H1 (cell line): ENCODE measurements at regions not wholly inside any gene's neighbourhood (a gene's known extent, or its start where the extent isn't known, plus 50 kb on each side); places are given as distances from the start of the nearest gene placed in this dataset.

Source experiments
- CTCF ChIA-PET: fragments of 300-600 bp; sonication (Branson Sonifier 250); formaldehyde crosslinking; loops from one replicate; lab custom pipeline; 2021; ENCODE audit not compliant: partially characterized antibody; lab: Charles Lee
- POLR2A ChIA-PET: fragments of 300-600 bp; sonication (Branson Sonifier 250); formaldehyde crosslinking; loops from one replicate; lab custom pipeline; 2021; ENCODE audit warnings: inconsistent platforms; ENCODE audit not compliant: partially characterized antibody; lab: Charles Lee
- DNase-seq, 2 experiments: peaks; one replicate each; pipeline versions ENCODE4 v3.0.0 to v3.0.0-alpha.2; 2010 to 2022; ENCODE audit warnings: low spot score in 2 of 2, low read depth in 1 of 2, mixed read lengths in 1 of 2
- FAIRE-seq: peaks from 2 replicates; lab custom pipeline; 2011; peaks lifted over from hg19 to GRCh38; lab: Jason Lieb, UNC
- H2AFZ ChIP-seq: 2 replicates; pipeline ENCODE4 v1.8.1; 2012; ENCODE audit warnings: low read length, inconsistent platforms
- H2AK5ac ChIP-seq: 2 replicates; pipeline ENCODE4 v1.6.1; 2013; ENCODE audit warnings: low read depth, low read length
- H2BK120ac ChIP-seq: replicated peaks from 2 replicates; pipeline ENCODE3; 2013; ENCODE audit warnings: low read depth, low read length, inconsistent platforms
- H2BK12ac ChIP-seq: 2 replicates; pipeline ENCODE4 v1.6.1; 2013; ENCODE audit warnings: low read depth, low read length
- H2BK15ac ChIP-seq: 2 replicates; pipeline ENCODE4 v1.6.1; 2013; ENCODE audit warnings: low read length
- H2BK20ac ChIP-seq: 2 replicates; pipeline ENCODE4 v1.6.1; 2013; ENCODE audit warnings: low read length
- H2BK5ac ChIP-seq: 2 replicates; pipeline ENCODE4 v1.6.1; 2013; ENCODE audit warnings: low read depth, low read length
- H3K14ac ChIP-seq: 2 replicates; pipeline ENCODE4 v1.6.1; 2013; ENCODE audit warnings: inconsistent platforms; ENCODE audit not compliant: insufficient read length
- H3K18ac ChIP-seq: 2 replicates; pipeline ENCODE4 v1.6.1; 2013; ENCODE audit warnings: low read length; ENCODE audit errors: extremely low read depth
- H3K23ac ChIP-seq: 2 replicates; pipeline ENCODE4 v1.6.1; 2013; ENCODE audit warnings: inconsistent platforms; ENCODE audit not compliant: insufficient read length
- H3K23me2 ChIP-seq: 2 replicates; pipeline ENCODE4 v1.6.1; 2013; ENCODE audit warnings: low read depth, low read length
- H3K27ac ChIP-seq: 2 replicates; pipeline ENCODE4 v1.6.1; 2011; ENCODE audit warnings: low read depth, low read length, inconsistent platforms
- H3K27me3 ChIP-seq, 4 experiments: replicated peaks in 1 of 4; 1 replicate in 1 of 4; 2 replicates in 3 of 4; pipeline versions ENCODE4 v1.6.1 to v1.8.1; 2011 to 2013; ENCODE audit warnings: low read length in 3 of 4, mild to moderate bottlenecking in 3 of 4, inconsistent platforms in 2 of 4, mixed read lengths in 2 of 4, moderate library complexity in 1 of 4; ENCODE audit not compliant: control insufficient read depth in 3 of 4, insufficient read depth in 3 of 4; ENCODE audit errors: extremely low read depth in 1 of 4
- H3K36me3 ChIP-seq, 4 experiments: 2 replicates each; pipeline versions ENCODE4 v1.6.1 to v1.8.1; 2011 to 2013; ENCODE audit warnings: mild to moderate bottlenecking in 4 of 4, low read length in 3 of 4, moderate library complexity in 2 of 4, control low read depth in 1 of 4, inconsistent platforms in 1 of 4; ENCODE audit not compliant: insufficient read depth in 4 of 4, control insufficient read depth in 2 of 4
- H3K4ac ChIP-seq: replicated peaks from 2 replicates; pipeline ENCODE3; 2013; ENCODE audit warnings: low read length, low read depth, mixed read lengths, inconsistent platforms; ENCODE audit not compliant: insufficient read length
- H3K4me1 ChIP-seq, 4 experiments: replicated peaks in 1 of 4; 1 replicate in 1 of 4; 2 replicates in 3 of 4; pipeline versions ENCODE4 v1.6.1 to v1.8.1; 2011 to 2013; ENCODE audit warnings: low read length in 3 of 4, inconsistent platforms in 2 of 4, mixed read lengths in 1 of 4; ENCODE audit not compliant: insufficient read depth in 4 of 4, control insufficient read depth in 3 of 4
- H3K4me2 ChIP-seq, 2 experiments: 2 replicates each; pipeline versions ENCODE4 v1.6.1 to v1.8.1; 2011 to 2013; ENCODE audit warnings: low read depth in 2 of 2, low read length in 2 of 2, control low read depth in 1 of 2, inconsistent platforms in 1 of 2, mild to moderate bottlenecking in 1 of 2; ENCODE audit not compliant: insufficient read depth in 1 of 2
- H3K4me3 ChIP-seq, 4 experiments: fragments of 200-600, 300-600 bp in 1 of 4; sonication (generic), shearing (Covaris generic), sonication (Bioruptor Twin) in 1 of 4; 2 replicates each; pipeline versions ENCODE4 v1.5.1 to v1.8.1; 2011 to 2016; ENCODE audit warnings: low read length in 4 of 4, low read depth in 3 of 4, control low read depth in 2 of 4, inconsistent platforms in 2 of 4, mild to moderate bottlenecking in 2 of 4, mixed read lengths in 1 of 4, moderate library complexity in 1 of 4; ENCODE audit not compliant: insufficient read depth in 2 of 4; ENCODE audit errors: extremely low read depth in 1 of 4
- H3K56ac ChIP-seq: replicated peaks from 2 replicates; pipeline ENCODE3; 2013; ENCODE audit warnings: low read depth, mild to moderate bottlenecking, mixed read lengths, low read length, inconsistent platforms; ENCODE audit not compliant: insufficient read length
- H3K79me1 ChIP-seq: 2 replicates; pipeline ENCODE4 v1.6.1; 2013; ENCODE audit warnings: low read depth, low read length, control low read depth
- H3K79me2 ChIP-seq, 2 experiments: 2 replicates each; pipeline versions ENCODE4 v1.6.1 to v1.8.1; 2012 to 2013; ENCODE audit warnings: low read length in 2 of 2, mild to moderate bottlenecking in 2 of 2, inconsistent platforms in 1 of 2; ENCODE audit not compliant: insufficient read depth in 2 of 2, control insufficient read depth in 1 of 2
- H3K9ac ChIP-seq, 4 experiments: replicated peaks in 1 of 4; 1 replicate in 1 of 4; 2 replicates in 3 of 4; pipeline versions ENCODE4 v1.6.1 to v1.8.1; 2011 to 2013; ENCODE audit warnings: low read depth in 3 of 4, low read length in 3 of 4, control low read depth in 2 of 4, mild to moderate bottlenecking in 2 of 4, moderate library complexity in 2 of 4, inconsistent platforms in 1 of 4; ENCODE audit errors: extremely low read depth in 1 of 4
- H3K9me3 ChIP-seq, 2 experiments: 2 replicates each; pipeline versions ENCODE4 v1.6.1 to v1.8.1; 2012 to 2013; ENCODE audit warnings: mild to moderate bottlenecking in 2 of 2, moderate library complexity in 2 of 2, control low read depth in 1 of 2, inconsistent platforms in 1 of 2, low read depth in 1 of 2, low read length in 1 of 2, mixed read lengths in 1 of 2; ENCODE audit not compliant: insufficient read depth in 2 of 2
- H4K20me1 ChIP-seq, 2 experiments: replicated peaks in 1 of 2; 2 replicates each; pipeline versions ENCODE3 to v1.8.1; 2011 to 2013; ENCODE audit warnings: inconsistent platforms in 2 of 2, low read length in 2 of 2, mild to moderate bottlenecking in 1 of 2; ENCODE audit not compliant: insufficient read depth in 2 of 2, control insufficient read depth in 1 of 2
- H4K5ac ChIP-seq: 2 replicates; pipeline ENCODE4 v1.6.1; 2013; ENCODE audit warnings: low read length, low read depth, mixed read lengths, inconsistent platforms; ENCODE audit not compliant: insufficient read length
- H4K8ac ChIP-seq: 2 replicates; pipeline ENCODE4 v1.8.0; 2013; ENCODE audit warnings: mild to moderate bottlenecking, moderate library complexity, low read length, inconsistent platforms; ENCODE audit not compliant: insufficient read depth; ENCODE audit errors: extremely low read depth
- H4K91ac ChIP-seq: replicated peaks from 2 replicates; pipeline ENCODE3; 2013; ENCODE audit warnings: low read length, mixed read lengths, inconsistent platforms; ENCODE audit not compliant: insufficient read length
- BCL11A ChIP-seq, 2 experiments: IDR thresholded peaks; one replicate each; pipeline ENCODE4 v1.6.1; 2011; ENCODE audit warnings: low read depth in 2 of 2, low read length in 2 of 2, mild to moderate bottlenecking in 2 of 2
- CEBPB ChIP-seq: IDR thresholded peaks from 2 replicates; pipeline ENCODE4 v1.6.1; 2012; ENCODE audit warnings: low read depth, low read length
- CHD1 ChIP-seq: IDR thresholded peaks from 2 replicates; pipeline ENCODE4 v1.6.1; 2012; ENCODE audit warnings: low read depth, low read length, improper control_type of control experiment
- JUN ChIP-seq: IDR thresholded peaks from 2 replicates; pipeline ENCODE4 v1.6.1; 2011; ENCODE audit warnings: low read depth, mild to moderate bottlenecking, improper control_type of control experiment, low read length
- JUND ChIP-seq: IDR thresholded peaks from 2 replicates; pipeline ENCODE4 v1.6.1; 2011; ENCODE audit warnings: mild to moderate bottlenecking, improper control_type of control experiment, low read length
- KDM1A ChIP-seq: fragments of 200-600, 300-600 bp; sonication (generic); IDR thresholded peaks from 2 replicates; pipeline ENCODE4 v1.7.1; 2016; ENCODE audit warnings: mild to moderate bottlenecking, low read length, borderline replicate concordance
- POLR2A ChIP-seq, 2 experiments: IDR thresholded peaks; 1 replicate in 1 of 2; 2 replicates in 1 of 2; pipeline ENCODE4 v1.6.1; 2011; ENCODE audit warnings: low read depth in 2 of 2, low read length in 2 of 2, mild to moderate bottlenecking in 2 of 2; ENCODE audit errors: control extremely low read depth in 1 of 2
- RBBP5 ChIP-seq: IDR thresholded peaks from 2 replicates; pipeline ENCODE4 v1.7.1; 2012; ENCODE audit warnings: low read depth, mild to moderate bottlenecking, inconsistent platforms, low read length, moderate library complexity, borderline replicate concordance
- SAP30 ChIP-seq: fragments of 300-600 bp; sonication (generic); IDR thresholded peaks from 2 replicates; pipeline ENCODE4 v1.7.1; 2012; ENCODE audit warnings: low read length, moderate library complexity, mild to moderate bottlenecking, inconsistent platforms; ENCODE audit not compliant: insufficient read depth, insufficient replicate concordance
- SRF ChIP-seq: IDR thresholded peaks from 2 replicates; pipeline ENCODE4 v1.6.1; 2011; ENCODE audit warnings: mild to moderate bottlenecking, low read depth, low read length, moderate library complexity
- ZNF274 ChIP-seq: IDR thresholded peaks from 2 replicates; pipeline ENCODE4 v1.7.0; 2012; ENCODE audit warnings: low read length, borderline replicate concordance; ENCODE audit errors: extremely low read depth
- WGBS, 2 experiments: shearing (Covaris generic) in 1 of 2; methylation state at CpG; one replicate each; pipeline versions ENCODE4 v1.1.6 to v1.1.7; 2013 to 2015; ENCODE audit warnings: low lambda C conversion rate in 2 of 2, mixed read lengths in 2 of 2, inconsistent platforms in 1 of 2, low coverage in 1 of 2, missing lambda C conversion rate in 1 of 2; ENCODE audit not compliant: insufficient replicate concordance in 2 of 2, insufficient coverage in 1 of 2, insufficient read length in 1 of 2; ENCODE audit errors: extremely low coverage in 1 of 2, missing lambda C conversion rate in 1 of 2; 5-methylcytosine and 5-hydroxymethylcytosine counted together
- TF ChIP-seq, protein P1 (sequence below): IDR thresholded peaks from 2 replicates; pipeline ENCODE4 v1.6.1; 2012; ENCODE audit warnings: low read length, inconsistent platforms

DNA sequence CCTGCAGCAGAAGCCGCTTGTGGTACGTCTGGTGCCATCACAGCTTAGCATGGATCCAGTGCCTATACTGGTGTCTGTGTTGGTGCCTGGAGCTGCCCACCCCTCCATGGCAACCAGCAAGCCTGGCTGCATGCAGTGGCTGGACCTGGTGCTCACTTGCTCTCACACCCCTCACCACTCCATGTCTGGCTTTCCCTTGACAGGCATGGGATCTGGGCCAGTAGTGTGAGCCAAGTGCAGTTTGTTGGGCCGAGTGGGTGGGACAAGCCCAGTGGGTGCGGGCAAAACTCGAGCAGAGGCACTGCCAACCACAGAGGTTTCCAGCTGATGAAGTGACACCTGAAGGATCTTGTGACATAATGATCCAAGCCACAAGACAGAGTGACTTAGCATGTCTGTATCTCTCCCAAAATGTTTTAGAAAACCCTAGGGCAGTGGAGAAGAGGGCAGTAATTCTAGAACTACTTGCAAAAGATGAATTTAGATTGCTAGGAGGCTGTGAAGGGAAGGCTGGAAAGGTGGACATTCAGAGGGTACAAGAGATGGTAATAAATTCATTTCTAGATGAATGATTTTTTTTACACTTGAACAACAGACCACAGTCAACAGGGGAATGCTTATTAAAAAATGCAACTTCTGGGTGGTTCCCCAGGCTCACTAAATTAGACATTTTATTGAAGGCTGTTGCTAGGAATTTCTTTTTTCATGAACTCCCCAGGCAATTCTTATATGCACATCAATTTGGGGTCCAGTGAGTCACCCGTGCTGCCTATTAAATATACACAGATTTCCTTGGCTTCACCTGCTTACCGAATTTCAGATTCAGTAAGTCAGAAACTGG is 660.3 kb downstream of the TLR4 start:
- no peak overlapping the region for H3K14ac ChIP-seq
- 0 out of 2 replicates have a peak overlapping the region, but pooled peaks have one; percentile 29 for H2AFZ ChIP-seq
- H3K79me2 ChIP-seq: no peaks in the 10 kb centered on the region
- no peaks in the 10 kb centered on the region for H3K9me3 ChIP-seq
- no peak overlapping the region for H4K91ac ChIP-seq
- H3K23ac ChIP-seq: no peak overlapping the region
- peaks cover 0 to 2% (median 0%) of the 10 kb centered on the region in 4 experiments; a peak in 1 of 7 replicates for H3K4me1 ChIP-seq
- FAIRE-seq: no peak
- no peaks in the 10 kb centered on the region for H3K36me3 ChIP-seq
- no peak overlapping the region for H2BK15ac ChIP-seq
- H2BK12ac ChIP-seq: no peak overlapping the region
- no peak overlapping the region for H3K27ac ChIP-seq
- H3K4me2 ChIP-seq: no peak overlapping the region
- 96% methylated on average over 7 of the region's 7 CpGs; no CpG with 5 or more reads in 1 of the 2 experiments for WGBS, 2 experiments
- no peak overlapping the region for H2BK20ac ChIP-seq
- CTCF ChIA-PET: no interaction called here
- H3K9ac ChIP-seq: no peak overlapping the region
- H4K8ac ChIP-seq: no peak overlapping the region
- no peak overlapping the region for H3K56ac ChIP-seq
- no peaks in the 10 kb centered on the region for H3K23me2 ChIP-seq
- H4K20me1 ChIP-seq: no peaks in the 10 kb centered on the region
- no peak overlapping the region for H2AK5ac ChIP-seq
- no peak overlapping the region for H4K5ac ChIP-seq
- H3K18ac ChIP-seq: no peak overlapping the region
- H2BK120ac ChIP-seq: no peak overlapping the region
- POLR2A ChIA-PET: no interaction called here
- H3K4me3 ChIP-seq: no peak overlapping the region
- no peaks in the 10 kb centered on the region for H3K27me3 ChIP-seq
- H2BK5ac ChIP-seq: no peak overlapping the region
- no peaks in the 10 kb centered on the region for H3K79me1 ChIP-seq
- DNase-seq: no peak
- H3K4ac ChIP-seq: no peak overlapping the region
- TF ChIP-seq CHD1 (no peak), SAP30 (no peak), JUND (no peak), POLR2A (IDR thresholded peaks at IDR 0.05; ENCODE audit: control extremely low read depth in 1 of 2, low read depth in 2 of 2, low read length in 2 of 2) (no peak), RBBP5 (no peak), SRF (no peak), BCL11A (IDR thresholded peaks at IDR 0.05; ENCODE audit: low read depth in 2 of 2, low read length in 2 of 2) (no peak), KDM1A (no peak), JUN (no peak), CEBPB (no peak), ZNF274 (no peak)
- TF ChIP-seq, protein P1, sequence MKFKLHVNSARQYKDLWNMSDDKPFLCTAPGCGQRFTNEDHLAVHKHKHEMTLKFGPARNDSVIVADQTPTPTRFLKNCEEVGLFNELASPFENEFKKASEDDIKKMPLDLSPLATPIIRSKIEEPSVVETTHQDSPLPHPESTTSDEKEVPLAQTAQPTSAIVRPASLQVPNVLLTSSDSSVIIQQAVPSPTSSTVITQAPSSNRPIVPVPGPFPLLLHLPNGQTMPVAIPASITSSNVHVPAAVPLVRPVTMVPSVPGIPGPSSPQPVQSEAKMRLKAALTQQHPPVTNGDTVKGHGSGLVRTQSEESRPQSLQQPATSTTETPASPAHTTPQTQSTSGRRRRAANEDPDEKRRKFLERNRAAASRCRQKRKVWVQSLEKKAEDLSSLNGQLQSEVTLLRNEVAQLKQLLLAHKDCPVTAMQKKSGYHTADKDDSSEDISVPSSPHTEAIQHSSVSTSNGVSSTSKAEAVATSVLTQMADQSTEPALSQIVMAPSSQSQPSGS: no peak
